ENCODE measurements at regions not wholly inside any gene's neighbourhood (a gene's known extent, or its start where the extent isn't known, plus 50 kb on each side); places are given as distances from the start of the nearest gene placed in this dataset.

DNA sequence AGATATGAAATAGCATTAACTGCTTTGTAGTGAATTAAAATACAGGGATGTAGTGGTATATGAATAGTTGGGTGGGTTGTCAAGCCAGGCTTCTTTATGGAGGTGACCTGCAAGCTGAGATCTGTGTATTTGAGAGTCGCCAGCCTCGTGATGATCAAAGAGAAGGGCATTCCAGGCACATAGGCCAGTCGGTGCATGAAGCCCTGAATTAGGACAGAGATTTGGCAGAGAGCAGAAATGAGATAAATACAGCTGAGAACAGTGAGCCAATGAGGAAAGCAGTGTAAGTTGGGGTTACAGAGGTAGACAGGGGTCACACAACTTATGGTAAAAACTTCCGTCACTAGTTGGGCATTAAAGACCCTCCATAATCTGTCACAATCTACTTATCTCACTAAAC lies 641.9 kb downstream of the OTOL1 start:
- DNase-seq, result no peak

DNA sequence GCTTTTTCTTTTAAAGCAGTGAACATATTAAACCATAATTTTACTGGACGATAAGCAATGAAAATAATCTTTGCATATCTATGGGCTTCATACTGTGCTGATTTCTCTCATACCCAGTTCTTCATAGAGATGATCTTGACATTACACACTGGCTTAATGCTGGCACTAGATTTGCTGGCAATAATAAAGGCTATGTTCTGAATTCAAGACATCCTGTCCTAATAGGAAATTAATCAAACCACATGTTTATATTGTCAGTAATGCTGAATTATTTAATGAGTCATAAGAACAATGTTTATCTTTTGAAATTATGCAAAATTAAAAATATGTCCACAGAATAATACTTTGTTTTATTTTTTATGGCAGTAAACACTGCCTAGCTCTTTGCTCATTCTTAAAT lies 643.2 kb downstream of the OTOL1 start:
- no peak for DNase-seq

DNA sequence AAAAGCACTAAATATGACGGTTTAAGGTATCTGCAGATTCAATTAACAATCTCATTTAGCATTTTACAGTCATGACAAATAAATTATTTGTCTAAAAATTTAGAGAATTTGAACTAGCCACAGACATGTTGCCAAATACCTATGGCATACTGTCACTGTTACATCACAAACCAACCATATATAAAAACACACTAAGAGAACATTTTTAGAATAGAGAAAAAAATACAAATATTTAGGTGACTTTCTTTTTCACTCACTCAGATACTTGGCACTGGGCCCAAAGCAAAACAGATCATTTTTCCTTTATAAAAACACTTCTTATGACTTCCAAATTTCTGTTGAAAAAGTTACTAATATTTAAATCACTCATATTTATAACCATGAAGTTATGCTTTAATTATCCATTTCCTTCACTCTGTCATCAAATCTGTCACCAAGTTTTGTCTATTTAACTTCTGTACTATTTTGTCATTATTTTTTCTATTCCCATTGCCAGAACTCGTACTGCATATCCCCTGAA lies 644.7 kb downstream of the OTOL1 start:
- DNase-seq, result no peak

DNA sequence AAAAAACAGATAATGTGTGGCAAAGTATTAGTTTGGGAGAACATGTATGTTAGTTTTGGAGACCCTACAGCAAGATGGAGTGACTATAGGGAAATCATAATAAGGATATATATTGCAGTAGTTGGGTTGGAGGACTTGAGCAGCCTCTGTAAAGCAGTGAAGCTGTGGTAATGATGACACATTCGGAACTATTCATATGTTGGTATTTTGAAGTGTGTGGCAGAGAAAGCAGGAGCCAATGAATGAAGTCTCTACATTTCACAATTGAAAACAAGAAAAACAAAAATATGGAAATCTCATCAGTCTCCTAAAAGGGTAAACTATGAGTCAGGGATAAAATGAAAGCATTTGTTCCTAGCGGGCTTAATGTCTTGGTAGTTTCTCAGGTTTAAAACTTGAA lies 645.9 kb downstream of the OTOL1 start:
- no peak for DNase-seq

DNA sequence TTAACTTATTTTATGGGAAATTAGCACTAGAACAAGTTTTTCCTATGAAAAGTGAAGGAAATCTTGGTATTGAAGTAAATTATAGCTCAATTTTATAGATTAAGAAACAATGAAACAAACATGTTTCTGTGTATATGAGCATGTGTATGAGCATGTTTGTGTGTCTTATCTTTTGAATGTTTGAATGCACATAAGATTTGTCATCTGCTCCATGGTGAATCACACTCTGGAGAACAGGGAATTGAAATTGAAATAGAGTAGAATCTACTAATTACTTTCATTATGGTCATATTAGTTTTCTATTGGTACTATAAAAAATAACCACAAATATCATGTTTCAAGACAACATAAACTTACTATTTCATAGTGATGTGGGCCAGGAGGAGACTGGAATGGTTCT lies 646.6 kb downstream of the OTOL1 start:
- DNase-seq, result no peak

DNA sequence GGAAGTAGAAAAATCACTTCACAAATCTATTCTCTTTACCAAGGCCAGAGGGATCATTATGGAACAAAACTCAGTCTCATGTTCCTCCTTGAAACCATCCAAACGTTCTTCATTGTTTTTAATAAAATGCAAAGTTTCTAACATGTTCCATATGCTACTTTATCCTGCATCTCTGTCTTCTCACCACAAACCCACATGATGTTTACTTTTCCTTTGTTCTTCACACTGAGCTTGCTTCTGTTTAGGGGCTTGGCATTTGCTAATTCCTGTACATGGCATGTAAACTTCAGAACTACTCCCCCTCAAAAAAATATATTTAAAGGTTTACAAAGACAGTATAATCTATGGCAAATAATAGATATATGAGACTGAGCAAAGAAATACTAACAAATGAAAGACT lies 651.4 kb downstream of the OTOL1 start:
- no peak for DNase-seq

DNA sequence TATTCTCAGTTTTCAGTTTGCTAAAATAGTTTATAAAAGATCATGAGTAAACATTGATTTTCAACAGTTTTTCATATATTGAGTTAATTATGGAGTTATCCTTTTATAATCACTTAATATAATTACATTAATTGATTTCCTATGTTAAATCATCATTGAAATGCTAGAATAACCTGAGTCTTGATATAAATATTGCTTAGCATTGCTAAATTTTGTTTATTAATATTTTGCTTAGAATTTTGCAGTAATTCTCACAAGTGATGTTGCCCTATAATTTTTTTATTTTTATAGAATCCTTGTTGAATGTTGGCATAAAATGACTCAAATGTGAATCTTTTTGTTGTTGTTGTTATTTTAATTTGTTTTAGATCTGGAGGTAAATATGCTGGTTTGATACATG lies 654.2 kb downstream of the OTOL1 start:
- no peak for DNase-seq

DNA sequence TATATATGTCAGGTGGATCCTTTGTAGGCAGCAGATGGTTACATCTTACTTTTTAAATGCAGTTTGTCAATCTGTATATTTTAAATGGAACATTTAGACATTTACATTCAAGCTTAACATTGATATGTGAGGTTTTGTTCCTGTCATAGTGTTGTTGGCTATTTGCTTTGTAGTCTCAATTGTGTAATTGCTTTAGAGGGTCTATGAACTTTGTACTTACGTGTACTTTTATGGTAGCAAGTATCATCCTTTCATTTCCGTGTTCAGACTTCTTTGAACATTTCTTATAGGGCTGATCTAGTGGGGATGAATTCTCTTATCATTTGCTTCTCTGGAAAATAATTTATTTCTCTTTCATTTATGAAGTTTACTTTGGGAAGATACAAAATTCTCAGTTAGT lies 656.0 kb downstream of the OTOL1 start:
- DNase-seq, result no peak

DNA sequence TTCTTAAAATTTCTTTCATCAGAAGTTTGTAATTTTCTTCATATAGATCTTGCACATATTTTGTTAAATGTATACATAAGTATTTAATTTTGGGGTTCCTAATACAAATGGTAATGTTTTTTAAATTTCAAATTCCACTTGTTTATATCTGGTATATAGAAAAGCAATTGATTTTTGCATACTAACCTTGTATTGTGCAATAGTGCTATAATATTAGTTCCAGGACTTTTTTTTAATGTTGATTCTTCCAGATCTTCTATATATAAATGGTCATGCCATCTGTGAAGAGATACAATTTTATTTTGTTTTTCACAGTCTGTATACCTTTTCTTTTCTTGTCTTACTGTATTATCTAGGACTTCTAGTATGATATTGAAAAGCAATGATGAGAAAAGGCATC lies 665.0 kb downstream of the OTOL1 start:
- DNase-seq, result no peak

DNA sequence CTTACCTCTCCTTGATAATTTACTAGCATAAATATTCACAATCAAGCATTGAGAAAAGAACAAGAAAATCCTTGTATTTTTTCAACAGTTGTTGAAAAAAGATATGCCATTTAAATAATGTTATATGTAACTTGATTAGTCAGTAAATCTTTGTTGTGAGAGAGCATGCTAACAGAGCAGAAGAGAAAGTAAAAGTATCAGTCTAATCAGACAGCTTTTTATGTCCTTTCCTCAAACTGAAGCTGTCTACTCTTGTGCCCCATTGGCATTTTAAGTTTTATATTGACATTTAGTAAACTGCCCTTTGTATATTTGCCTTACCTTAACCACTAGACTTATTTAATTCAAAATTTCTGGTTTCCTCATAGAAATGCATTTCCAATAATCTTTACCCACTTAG lies 668.7 kb downstream of the OTOL1 start:
- no peak for DNase-seq

DNA sequence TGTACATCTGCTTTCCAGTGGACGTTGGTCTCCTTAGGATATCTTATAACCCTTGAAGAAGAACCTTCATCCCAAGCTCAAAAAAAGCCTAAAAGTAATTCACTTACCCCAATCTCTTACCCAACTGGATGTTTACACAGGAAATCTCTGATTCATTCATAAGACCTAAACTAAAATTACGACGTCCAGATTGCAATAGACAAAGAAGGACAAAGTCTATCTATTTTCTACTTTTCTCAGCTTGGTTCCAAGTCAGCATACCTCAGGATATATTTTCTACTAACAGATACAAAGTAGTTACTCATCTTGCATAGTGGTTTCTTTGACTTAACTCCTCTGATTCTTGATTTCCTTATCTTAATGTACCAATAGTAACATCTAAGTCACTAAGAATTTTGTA lies 669.9 kb downstream of the OTOL1 start:
- no peak for DNase-seq

DNA sequence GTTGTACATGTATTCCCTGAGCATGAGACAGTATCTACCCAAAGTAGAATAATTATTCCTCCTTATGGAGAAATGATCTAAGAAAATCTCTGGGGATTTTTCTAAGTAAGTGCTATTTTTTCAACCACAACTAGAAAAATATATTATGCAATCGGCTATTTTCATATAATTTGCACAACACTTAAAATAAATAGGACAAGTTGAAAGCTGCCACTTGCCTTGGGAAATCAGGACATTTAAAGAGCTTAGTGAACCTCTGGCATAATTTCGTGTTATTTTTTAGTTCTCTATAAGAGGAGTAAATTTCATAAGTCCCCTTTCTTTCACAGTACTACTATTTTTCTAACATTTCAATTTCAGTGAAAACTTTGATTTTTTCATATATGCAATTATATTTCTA lies 672.1 kb downstream of the OTOL1 start:
- no peak for DNase-seq

DNA sequence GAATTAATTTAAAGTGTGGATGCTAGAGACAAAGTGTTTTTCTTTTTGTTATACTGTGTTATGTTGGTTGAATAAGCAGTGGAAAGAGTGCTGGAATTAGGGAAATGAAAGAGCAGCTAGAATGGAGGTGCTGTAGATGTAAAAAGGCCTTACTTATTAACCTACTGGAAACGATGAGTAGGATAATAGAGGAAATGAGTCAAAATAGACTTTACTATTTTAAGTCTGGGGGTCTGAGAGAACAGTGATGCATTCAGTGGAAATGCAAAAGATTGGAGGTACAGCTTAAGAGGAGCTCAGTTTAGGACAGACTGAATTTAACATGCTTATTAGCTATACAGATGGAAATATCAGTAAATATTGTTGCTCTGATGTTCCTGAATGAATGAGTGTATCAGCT lies 674.0 kb downstream of the OTOL1 start:
- no peak for DNase-seq

DNA sequence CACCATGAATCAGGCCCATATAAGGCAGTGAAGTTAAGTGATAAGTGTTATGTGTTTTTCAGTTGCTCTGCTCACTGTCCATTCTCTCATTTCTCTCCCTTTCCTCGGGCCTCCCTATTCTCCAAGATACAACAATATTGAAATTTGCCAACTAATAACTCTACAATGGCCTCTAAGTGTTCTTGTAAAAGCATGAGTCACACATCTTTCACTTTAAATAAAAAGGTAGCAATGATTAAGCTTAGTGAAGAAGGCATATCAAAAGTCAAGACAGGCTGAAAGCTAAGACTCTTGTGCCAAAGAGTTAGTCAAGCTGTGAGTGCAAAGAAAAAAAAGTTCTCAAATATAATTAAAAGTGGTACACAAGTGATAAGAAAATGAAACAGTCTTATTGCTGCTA lies 675.4 kb downstream of the OTOL1 start:
- no peak for DNase-seq

DNA sequence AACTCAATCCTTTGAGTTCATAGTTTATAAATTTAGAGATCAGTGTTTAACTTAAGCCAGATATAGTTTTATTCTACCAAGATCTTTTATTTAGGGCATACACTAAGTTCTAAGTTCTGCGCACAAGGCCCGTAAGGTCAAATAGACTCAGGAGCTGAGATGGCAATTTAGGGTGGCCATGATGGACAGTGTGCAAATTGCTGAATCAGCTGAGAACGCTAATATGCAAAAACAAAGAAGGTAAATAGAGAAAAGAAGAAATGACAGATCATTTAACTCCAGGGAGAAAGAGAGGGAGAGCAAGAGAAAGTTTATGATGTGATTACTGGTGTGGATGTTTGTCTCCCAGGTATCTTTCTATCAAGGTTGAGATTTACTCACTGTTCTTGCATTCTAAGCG lies 678.5 kb downstream of the OTOL1 start:
- DNase-seq, result no peak

DNA sequence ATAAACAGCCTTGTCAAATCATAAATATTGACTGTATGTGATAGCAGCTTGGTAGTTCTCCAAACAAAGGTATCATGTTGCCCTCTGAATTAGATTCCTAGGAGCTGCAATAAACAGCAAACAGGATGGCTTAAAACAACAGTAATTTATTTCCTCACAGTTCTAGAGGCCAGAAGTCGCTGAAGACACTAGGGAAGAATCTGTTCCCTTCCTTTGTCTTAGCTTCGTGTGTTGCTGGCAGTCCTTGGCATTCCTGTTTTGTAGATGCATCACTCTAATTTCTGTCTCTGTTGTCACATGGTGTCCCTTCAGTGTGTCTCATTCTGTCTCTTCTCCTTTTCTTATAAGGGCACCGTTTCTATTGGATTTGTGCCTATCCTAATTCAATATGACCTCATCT lies 679.3 kb downstream of the OTOL1 start:
- DNase-seq, result no peak

DNA sequence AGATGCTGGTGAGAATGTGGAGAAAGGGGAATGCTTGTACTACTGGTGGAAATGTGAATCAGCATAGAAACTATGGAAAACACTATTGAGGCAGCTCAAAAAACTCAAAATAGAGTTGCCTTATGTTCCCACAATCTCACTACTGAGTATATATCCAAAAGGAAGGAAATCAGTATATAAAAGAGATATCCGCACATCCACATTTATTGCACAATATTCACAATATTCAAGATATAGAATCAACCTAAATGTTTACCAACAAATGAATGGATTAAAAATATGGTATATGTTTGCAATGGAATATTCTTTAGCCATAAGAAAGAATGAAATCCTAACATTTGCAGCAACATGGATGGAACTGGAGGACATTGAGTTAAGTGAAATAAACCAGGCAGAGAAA lies 686.8 kb downstream of the OTOL1 start:
- no peak for DNase-seq

DNA sequence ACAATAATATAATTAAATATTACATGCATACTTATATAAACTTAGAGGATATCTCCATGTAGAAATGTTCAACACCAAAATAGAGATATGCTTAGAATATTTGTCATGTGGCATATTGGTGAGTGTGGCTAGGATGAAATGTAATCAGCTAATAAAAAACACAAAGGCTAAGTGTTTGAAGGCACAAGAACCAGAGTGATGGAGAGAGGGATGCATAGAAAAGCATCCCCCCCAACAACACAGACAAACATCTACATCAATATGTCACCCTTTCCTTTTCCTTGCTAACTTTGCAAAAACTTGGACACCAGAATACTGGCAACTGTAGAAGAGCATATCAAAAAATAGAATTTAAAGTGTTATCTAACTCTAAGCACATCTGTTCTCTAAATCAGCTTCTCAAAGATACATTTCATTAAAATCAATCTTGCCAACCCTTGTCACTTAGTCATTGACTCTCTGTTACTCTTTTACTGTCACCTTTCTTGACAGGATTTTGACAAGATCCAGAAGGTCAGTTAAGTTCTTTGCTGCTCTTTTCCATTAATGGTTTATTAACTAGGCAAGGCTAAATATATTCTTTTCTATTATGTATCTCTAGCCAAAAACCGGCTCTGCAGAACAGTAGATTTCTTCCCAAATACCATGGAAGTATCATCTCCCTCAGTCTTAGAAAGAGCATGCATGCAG lies 695.9 kb downstream of the OTOL1 start:
- DNase-seq, result no peak

DNA sequence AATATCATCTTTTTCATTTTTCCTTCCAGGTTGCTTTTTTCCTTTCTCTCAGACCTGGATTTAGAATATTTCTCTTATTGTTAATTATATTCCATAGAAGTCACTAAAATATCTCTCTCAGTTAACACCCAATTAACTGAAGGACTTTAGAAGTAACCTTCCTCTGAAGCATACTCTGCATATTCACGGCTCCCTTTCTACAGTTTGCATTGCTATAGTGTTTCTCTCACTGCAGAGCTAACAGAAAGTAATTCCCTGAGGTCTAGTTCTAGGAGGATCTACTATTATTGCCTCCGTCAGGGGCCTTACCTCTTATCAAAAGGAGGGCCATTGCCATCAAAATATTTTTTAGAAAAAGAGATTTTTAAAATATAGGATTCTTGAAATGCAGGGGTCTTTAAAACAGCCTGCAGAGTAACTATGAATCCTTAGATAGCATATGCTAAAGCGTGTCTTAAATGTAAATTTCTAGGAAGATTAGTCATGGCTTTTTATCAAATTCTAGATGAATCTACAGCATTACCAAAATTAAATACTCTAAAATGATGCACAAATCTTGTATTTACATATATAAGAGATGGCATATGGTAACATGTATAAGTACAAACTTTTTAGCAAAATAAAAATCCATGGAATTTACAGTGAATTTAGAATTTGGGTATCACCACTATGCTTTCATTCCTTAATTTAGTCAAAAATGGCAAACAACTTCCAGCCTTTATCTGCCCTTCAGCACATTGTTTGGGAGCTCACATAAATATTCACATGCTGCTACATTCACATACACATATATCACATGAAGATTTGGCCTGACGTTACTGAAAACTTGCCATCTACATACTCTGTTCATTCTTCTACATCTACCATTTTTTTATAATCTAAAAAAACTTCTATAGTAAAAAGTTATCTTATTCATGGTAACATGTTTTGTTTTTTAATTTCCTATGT lies 696.8 kb downstream of the OTOL1 start:
- no peak for DNase-seq

DNA sequence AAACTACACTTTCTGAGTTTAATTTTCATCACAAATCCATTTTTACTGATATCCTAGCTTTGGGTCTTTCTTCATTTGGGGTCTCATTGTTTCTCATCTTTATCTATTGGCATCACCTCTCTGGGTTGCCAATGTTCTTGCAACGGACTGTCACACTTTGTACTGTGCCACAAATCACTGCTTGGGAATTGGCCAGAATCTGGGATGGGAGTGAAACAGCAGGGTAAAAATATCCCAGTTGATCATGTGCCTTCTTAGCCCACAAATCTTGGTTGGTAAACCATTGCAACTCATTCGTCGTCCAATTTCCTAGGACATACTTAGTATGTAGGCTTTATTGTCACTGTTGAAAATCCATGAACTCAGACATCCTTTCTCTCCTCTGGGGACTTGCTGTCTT lies 698.5 kb downstream of the OTOL1 start:
- no peak for DNase-seq

DNA sequence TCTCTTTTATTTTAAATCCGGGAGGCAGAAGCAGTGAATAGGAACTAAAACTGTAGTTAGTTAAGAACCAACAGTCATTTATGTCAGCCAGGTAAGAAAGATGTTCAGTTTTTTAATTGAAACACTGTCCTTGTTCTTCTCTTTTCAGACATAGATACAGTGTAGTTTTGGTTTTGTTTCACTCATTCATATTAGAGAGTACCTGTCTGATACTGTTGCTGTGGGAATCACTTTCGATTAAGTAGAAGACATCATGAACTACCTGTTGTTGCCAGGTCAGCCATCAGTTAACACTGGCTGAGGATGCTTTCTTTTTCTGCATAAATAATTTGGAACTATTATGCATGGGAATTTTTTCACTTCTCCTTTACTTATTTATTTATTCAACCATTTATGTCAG lies 700.4 kb downstream of the OTOL1 start:
- no peak for DNase-seq

DNA sequence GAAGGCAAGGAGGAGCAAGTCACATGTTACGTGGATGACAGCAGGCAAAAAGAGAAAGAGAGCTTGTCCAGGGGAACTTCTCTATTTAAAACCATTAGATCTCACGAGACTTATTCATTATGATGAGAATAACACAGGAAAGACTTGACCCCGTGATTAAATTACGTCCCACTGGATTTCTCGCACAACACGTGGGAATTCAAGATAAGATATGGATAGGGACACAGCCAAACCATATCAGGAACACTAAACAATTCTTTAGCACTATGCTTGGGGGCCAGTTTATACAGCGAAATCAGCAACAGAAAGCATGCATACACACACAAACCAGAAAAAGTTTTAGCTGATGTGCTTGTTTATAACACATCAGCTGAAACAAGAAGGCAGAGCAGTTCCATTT lies 704.2 kb downstream of the OTOL1 start:
- DNase-seq, result no peak

DNA sequence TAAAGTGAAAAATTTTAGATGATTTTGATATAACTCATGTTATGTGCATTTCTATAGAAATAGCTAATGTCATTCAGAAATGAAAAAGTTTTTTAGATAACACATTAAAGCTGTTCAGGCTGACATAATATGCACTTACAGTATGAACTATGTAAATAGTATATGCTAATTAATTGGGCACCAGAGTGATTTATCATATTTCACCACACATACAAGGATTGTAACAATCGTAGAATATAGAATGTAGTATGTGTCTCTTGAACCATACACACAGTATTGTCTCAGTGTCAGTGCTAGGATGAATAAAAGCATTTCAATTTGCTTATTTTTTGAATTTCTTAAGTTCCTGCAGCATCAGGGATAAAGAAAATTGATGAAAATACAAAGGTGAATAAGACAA lies 710.0 kb downstream of the OTOL1 start:
- no peak for DNase-seq

DNA sequence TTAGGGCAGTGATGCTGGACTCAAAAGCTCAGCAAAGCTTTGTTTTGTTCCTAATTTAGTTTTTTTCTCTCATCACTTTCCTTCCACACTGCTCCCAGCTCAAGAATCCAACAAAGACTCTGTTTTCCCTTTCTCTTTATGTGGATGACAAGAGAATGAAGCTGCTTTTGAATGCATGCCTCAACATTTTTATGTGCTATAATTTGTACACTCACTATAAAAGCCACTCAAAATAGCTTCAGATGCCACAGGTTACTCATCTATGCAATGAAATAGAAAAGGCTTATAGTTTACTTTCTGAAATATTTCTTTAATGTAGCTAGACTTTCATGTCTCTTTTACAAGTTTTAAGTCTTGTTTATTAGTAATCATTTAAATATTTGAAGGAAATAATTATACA lies 714.9 kb downstream of the OTOL1 start:
- no peak for DNase-seq

All from activated T-cell treated with anti-CD3 and anti-CD28 coated beads, Interleukin-2, amount 50 U/mL, for 48 hours (primary cell).